ENCODE measurements at regions not wholly inside any gene's neighbourhood (a gene's known extent, or its start where the extent isn't known, plus 50 kb on each side); places are given as distances from the start of the nearest gene placed in this dataset.

DNA sequence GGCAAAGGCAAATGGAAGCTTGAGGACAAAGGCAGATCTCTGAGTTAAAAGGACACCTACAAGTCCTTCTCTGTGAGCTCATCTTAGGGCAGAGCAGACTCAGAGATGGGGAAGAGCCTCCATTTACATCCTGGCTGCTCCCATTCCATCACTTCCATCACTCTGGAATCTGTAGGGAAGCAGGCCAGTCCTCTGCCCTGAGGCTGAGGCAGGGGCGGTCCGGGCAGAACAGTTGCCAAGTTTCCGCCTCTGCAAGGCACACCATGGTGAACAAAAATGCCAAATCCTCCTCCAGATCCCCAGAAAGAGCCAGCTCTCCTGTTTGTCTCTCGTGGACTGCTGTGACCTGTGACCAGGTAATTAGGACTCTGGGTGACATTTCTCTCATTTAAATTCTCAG, 209.6 kb upstream of the SSTR4 start:
- H3K9ac ChIP-seq, result no peak overlapping the region
- H3K4me3 ChIP-seq (ENCODE audit: low read depth in 2 of 2, low read length in 1 of 2), result no peak overlapping the region
- no peak for DNase-seq
- H4K20me1 ChIP-seq (ENCODE audit: insufficient read depth), result no peaks in the 10 kb centered on the region
- no peaks in the 10 kb centered on the region for H3F3A ChIP-seq (replicated peaks; ENCODE audit: insufficient read depth)
- H3K4me1 ChIP-seq (ENCODE audit: control insufficient read depth in 1 of 2, insufficient read depth in 2 of 2, low read depth in 1 of 2, low read length in 1 of 2), result no peaks in the 10 kb centered on the region
- no peaks in the 10 kb centered on the region for H3K79me2 ChIP-seq (ENCODE audit: insufficient read depth)
- H3K9me2 ChIP-seq, result no peaks in the 10 kb centered on the region
- no peak overlapping the region for H3K4me2 ChIP-seq
- no peaks in the 10 kb centered on the region for H3K36me3 ChIP-seq (replicated peaks in 1 of 2; ENCODE audit: control insufficient read depth in 1 of 2, insufficient read depth in 2 of 2, low read length in 1 of 2)
- WGBS (ENCODE audit: low lambda C conversion rate), result 23% methylated on average over 3 of the region's 4 CpGs
- no peak overlapping the region for H2AFZ ChIP-seq (ENCODE audit: low read depth)
- POLR2A ChIA-PET, result no interaction called here
- H3K9me3 ChIP-seq, result no peaks in the 10 kb centered on the region
- CTCF ChIA-PET, result no interaction called here
- H3K27ac ChIP-seq (ENCODE audit: low read depth in 2 of 2, low read length in 1 of 2), result no peak overlapping the region
- peaks cover 47% of the 10 kb centered on the region; the same call in 1 of the 2 replicates for H3K27me3 ChIP-seq (ENCODE audit: insufficient read depth)
- TF ChIP-seq ELF1 (IDR thresholded peaks at IDR 0.05), result no peak
- TF ChIP-seq, protein P1, sequence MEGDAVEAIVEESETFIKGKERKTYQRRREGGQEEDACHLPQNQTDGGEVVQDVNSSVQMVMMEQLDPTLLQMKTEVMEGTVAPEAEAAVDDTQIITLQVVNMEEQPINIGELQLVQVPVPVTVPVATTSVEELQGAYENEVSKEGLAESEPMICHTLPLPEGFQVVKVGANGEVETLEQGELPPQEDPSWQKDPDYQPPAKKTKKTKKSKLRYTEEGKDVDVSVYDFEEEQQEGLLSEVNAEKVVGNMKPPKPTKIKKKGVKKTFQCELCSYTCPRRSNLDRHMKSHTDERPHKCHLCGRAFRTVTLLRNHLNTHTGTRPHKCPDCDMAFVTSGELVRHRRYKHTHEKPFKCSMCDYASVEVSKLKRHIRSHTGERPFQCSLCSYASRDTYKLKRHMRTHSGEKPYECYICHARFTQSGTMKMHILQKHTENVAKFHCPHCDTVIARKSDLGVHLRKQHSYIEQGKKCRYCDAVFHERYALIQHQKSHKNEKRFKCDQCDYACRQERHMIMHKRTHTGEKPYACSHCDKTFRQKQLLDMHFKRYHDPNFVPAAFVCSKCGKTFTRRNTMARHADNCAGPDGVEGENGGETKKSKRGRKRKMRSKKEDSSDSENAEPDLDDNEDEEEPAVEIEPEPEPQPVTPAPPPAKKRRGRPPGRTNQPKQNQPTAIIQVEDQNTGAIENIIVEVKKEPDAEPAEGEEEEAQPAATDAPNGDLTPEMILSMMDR (IDR thresholded peaks at IDR 0.05), result no peak
- no peak for TF ChIP-seq RXRA (IDR thresholded peaks at IDR 0.05; ENCODE audit: borderline replicate concordance, low read depth)
- no peak for TF ChIP-seq RFX5 (IDR thresholded peaks at IDR 0.05; ENCODE audit: low read length)
- no peak for TF ChIP-seq GATA2 (CRISPR knock-in tag; IDR thresholded peaks at IDR 0.05)
- TF ChIP-seq NRF1 (IDR thresholded peaks at IDR 0.05; ENCODE audit: low read depth, low read length), result no peak

DNA sequence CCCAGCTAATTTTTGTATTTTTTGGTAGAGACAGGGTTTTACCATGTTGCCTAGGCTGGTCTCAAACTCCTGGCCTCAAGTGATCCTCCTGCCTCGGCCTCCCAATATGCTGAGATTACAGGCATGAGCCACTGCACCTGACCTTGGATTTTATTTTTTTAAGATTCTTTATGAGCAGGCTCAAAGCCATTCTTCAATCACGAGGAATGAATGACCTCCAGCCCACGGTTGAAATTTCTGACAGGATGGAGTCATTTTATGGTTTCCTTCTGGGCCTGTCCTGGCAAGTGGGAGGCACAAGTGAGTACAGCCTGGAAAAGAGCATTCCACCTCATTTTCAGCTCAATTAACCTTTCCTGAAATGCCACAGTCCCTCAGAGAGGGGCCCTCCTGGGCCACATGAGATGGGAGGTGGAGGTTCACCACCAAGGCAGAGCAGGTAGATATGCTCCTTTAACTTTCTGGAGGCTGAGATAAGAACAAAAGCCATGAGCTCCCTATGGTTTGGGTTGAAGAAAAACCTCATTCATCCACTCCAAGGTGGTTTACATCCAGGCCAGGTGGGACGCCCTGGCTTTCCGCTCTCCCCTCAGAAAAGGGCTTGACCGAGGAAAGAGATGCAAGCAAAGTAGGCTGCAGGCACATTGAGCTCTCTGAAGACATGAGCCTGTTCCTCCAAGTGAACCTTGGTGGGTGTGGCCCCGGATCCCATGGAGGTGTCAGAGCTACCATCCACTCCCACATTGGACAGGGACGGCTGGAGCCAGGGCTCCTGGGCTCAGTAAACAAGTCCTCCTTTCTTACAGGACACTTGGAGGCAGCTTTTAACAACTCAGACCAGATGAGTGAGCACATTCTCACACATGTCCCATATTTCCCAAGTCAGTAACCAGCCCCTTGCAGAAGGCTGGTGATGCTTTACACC, 208.5 kb upstream of the SSTR4 start:
- TF ChIP-seq TEAD4 (IDR thresholded peaks at IDR 0.05; ENCODE audit: borderline replicate concordance, insufficient read depth), result no peak
- Histone ChIP-seq H4K20me1 (ENCODE audit: insufficient read depth) (no peaks in the 10 kb centered on the region), H3K27me3 (ENCODE audit: insufficient read depth) (peaks cover 41% of the 10 kb centered on the region; the same call in 1 of the 2 replicates), H3K36me3 (replicated peaks in 1 of 2; ENCODE audit: control insufficient read depth in 1 of 2, insufficient read depth in 2 of 2, low read length in 1 of 2) (no peaks in the 10 kb centered on the region), H3K4me1 (ENCODE audit: control insufficient read depth in 1 of 2, insufficient read depth in 2 of 2, low read depth in 1 of 2, low read length in 1 of 2) (no peaks in the 10 kb centered on the region), H3K9me2 (no peaks in the 10 kb centered on the region), H3K4me3 (ENCODE audit: low read depth in 2 of 2, low read length in 1 of 2) (no peak overlapping the region), H3K9ac (no peak overlapping the region), H3K27ac (ENCODE audit: low read depth in 2 of 2, low read length in 1 of 2) (no peak overlapping the region), H2AFZ (ENCODE audit: low read depth) (no peak overlapping the region), H3F3A (replicated peaks; ENCODE audit: insufficient read depth) (no peaks in the 10 kb centered on the region), H3K79me2 (ENCODE audit: insufficient read depth) (no peaks in the 10 kb centered on the region), H3K4me2 (no peak overlapping the region), H3K9me3 (no peaks in the 10 kb centered on the region)
- ChIA-PET CTCF (no interaction called here), POLR2A (no interaction called here)
- no peak for DNase-seq
- 10% methylated on average over 8 of the region's 8 CpGs for WGBS (ENCODE audit: low lambda C conversion rate)

DNA sequence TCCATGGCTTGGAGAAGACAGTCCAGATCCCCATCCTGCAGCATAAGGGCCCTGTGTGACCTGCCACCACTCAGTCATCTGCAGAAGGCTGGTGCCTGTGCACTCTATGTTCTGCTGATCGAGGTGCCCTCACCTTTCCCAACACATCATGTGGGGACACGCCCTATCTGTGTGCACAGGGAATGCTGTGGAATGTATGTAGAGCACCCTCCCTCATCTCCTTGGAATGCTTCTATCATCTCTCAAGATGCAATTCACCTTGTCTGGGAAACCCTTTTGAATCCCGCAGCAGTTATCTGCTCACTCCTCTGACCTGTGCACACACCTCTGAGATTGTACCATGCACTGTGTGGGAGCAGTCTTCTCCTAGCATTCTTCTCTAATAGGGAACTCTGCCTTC, 207.2 kb upstream of the SSTR4 start:
- DNase-seq, result no peak
- H3K4me3 ChIP-seq (ENCODE audit: low read depth in 2 of 2, low read length in 1 of 2), result no peak overlapping the region
- H3K27me3 ChIP-seq (ENCODE audit: insufficient read depth), result peaks cover 32% of the 10 kb centered on the region; the same call in 1 of the 2 replicates
- no peaks in the 10 kb centered on the region for H3K79me2 ChIP-seq (ENCODE audit: insufficient read depth)
- no peak overlapping the region for H3K4me2 ChIP-seq
- no peak overlapping the region for H3K9ac ChIP-seq
- WGBS (ENCODE audit: low lambda C conversion rate), result 6% methylated on average over 3 of the region's 3 CpGs
- H3K36me3 ChIP-seq (replicated peaks in 1 of 2; ENCODE audit: control insufficient read depth in 1 of 2, insufficient read depth in 2 of 2, low read length in 1 of 2), result no peaks in the 10 kb centered on the region
- H3F3A ChIP-seq (replicated peaks; ENCODE audit: insufficient read depth), result no peaks in the 10 kb centered on the region
- no peaks in the 10 kb centered on the region for H3K9me3 ChIP-seq
- no peak overlapping the region for H2AFZ ChIP-seq (ENCODE audit: low read depth)
- no peak overlapping the region for H3K27ac ChIP-seq (ENCODE audit: low read depth in 2 of 2, low read length in 1 of 2)
- no peaks in the 10 kb centered on the region for H3K4me1 ChIP-seq (ENCODE audit: control insufficient read depth in 1 of 2, insufficient read depth in 2 of 2, low read depth in 1 of 2, low read length in 1 of 2)
- no peaks in the 10 kb centered on the region for H4K20me1 ChIP-seq (ENCODE audit: insufficient read depth)
- H3K9me2 ChIP-seq, result no peaks in the 10 kb centered on the region
- TF ChIP-seq GATA2 (CRISPR knock-in tag; IDR thresholded peaks at IDR 0.05) (no peak), MEF2A (IDR thresholded peaks at IDR 0.05; ENCODE audit: borderline replicate concordance, low read depth) (no peak), TCF12 (IDR thresholded peaks at IDR 0.05) (no peak), TAF1 (IDR thresholded peaks at IDR 0.05; ENCODE audit: borderline replicate concordance, low read depth, low read length) (no peak), FOXJ3 (CRISPR knock-in tag; IDR thresholded peaks at IDR 0.05) (no peak), RAD21 (IDR thresholded peaks at IDR 0.05; ENCODE audit: low read length) (no peak), ELF1 (IDR thresholded peaks at IDR 0.05) (no peak), JUND (IDR thresholded peaks at IDR 0.05) (no peak), NFIC (IDR thresholded peaks at IDR 0.05; ENCODE audit: borderline replicate concordance) (no peak), RFX5 (IDR thresholded peaks at IDR 0.05; ENCODE audit: low read length) (no peak)
- TF ChIP-seq, protein P2, sequence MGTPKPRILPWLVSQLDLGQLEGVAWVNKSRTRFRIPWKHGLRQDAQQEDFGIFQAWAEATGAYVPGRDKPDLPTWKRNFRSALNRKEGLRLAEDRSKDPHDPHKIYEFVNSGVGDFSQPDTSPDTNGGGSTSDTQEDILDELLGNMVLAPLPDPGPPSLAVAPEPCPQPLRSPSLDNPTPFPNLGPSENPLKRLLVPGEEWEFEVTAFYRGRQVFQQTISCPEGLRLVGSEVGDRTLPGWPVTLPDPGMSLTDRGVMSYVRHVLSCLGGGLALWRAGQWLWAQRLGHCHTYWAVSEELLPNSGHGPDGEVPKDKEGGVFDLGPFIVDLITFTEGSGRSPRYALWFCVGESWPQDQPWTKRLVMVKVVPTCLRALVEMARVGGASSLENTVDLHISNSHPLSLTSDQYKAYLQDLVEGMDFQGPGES (IDR thresholded peaks at IDR 0.05; ENCODE audit: low read depth, low read length), result no peak
- ChIA-PET POLR2A (no interaction called here), CTCF (no interaction called here)

Measured in SK-N-SH (cell line).